ENCODE measurements at regions not wholly inside any gene's neighbourhood (a gene's known extent, or its start where the extent isn't known, plus 50 kb on each side); places are given as distances from the start of the nearest gene placed in this dataset.
A peak's percentile ranks its signal among the peaks of the same experiment; 100 is the strongest.

DNA sequence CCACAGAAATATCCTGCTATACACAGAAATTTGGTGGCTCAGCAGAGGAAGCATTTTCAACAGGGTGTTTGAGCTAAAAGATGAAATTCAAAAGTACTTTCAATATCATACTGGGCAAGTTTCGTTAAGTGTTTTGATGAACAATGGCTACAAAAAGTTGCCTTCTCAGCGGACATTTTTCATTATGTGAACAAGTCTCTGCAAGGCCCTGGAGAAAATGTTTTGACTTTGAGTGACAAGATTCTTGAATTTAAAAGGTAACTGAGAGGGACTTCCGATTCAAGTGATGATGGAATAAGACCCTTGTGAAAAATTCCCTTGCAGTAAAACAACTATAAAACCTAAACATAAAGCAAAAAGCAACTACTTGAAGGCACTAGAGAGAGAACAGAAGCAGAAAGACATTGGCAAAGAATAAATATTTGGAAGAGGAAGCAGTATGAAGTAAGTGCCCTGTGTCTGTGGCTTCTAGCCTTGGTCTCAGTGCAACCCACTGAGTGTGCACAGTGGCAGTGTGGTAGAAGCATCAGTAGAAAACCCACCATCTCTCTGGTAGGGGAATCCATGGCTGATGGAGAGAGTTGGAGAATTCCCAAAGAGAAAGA is 62.5 kb upstream of the NAMPT start:
- Histone ChIP-seq H3K27ac (no peak overlapping the region), H3K4me3 (no peak overlapping the region), H3K9me3 (peaks cover 0 to 16% (median 0%) of the 10 kb centered on the region in 3 donors), H3K36me3 (replicated peaks in 1 of 2; ENCODE audit: insufficient read depth in 1 of 2, low read depth in 2 of 2) (no peaks in the 10 kb centered on the region), H3K4me1 (no peaks in the 10 kb centered on the region), H3K27me3 (no peaks in the 10 kb centered on the region)
- WGBS, 2 donors: 77 to 81% methylated on average over 3 of the region's 3 CpGs
- peak in 1 of 4 donors; percentile 12 for DNase-seq
- intact Hi-C loops (cut with DNase I): no loop called here
- TF ChIP-seq, protein P1, sequence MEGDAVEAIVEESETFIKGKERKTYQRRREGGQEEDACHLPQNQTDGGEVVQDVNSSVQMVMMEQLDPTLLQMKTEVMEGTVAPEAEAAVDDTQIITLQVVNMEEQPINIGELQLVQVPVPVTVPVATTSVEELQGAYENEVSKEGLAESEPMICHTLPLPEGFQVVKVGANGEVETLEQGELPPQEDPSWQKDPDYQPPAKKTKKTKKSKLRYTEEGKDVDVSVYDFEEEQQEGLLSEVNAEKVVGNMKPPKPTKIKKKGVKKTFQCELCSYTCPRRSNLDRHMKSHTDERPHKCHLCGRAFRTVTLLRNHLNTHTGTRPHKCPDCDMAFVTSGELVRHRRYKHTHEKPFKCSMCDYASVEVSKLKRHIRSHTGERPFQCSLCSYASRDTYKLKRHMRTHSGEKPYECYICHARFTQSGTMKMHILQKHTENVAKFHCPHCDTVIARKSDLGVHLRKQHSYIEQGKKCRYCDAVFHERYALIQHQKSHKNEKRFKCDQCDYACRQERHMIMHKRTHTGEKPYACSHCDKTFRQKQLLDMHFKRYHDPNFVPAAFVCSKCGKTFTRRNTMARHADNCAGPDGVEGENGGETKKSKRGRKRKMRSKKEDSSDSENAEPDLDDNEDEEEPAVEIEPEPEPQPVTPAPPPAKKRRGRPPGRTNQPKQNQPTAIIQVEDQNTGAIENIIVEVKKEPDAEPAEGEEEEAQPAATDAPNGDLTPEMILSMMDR (IDR thresholded peaks at IDR 0.05): no peak
- TF ChIP-seq POLR2A (IDR thresholded peaks at IDR 0.05): no peak
- no peak for ATAC-seq

DNA sequence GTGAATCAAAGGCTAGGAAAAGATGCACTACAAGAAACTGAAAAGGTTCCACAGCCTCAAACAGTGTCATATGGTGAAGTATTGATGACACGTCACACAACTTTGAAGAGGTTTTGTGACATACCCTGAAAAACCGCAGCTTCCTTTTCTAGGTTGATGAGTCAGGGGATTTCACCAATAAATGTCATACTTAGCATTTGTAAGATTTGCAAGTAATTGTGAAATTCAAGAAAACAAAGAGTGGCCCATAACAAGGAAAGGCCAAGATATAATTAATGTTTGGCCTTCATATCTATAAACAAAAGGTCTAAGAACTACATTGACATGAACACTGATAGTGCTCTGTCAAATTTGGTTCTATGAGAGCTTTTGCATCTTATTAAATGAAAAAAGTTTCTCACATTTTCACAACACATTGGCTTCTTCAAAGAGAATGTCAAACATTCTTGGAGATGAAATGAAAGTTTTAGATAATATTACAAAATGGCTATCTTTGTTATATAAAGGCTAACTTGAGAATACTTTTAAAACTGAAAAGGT is 62.0 kb upstream of the NAMPT start:
- WGBS, 2 donors: 72 to 86% methylated on average over 2 of the region's 2 CpGs
- Histone ChIP-seq H3K4me3 (no peak overlapping the region), H3K9me3 (peaks cover 0 to 22% (median 0%) of the 10 kb centered on the region in 3 donors), H3K36me3 (replicated peaks in 1 of 2; ENCODE audit: insufficient read depth in 1 of 2, low read depth in 2 of 2) (no peaks in the 10 kb centered on the region), H3K4me1 (no peaks in the 10 kb centered on the region), H3K27ac (no peak overlapping the region), H3K27me3 (no peaks in the 10 kb centered on the region)
- TF ChIP-seq, protein P1 (IDR thresholded peaks at IDR 0.05): no peak
- TF ChIP-seq POLR2A (IDR thresholded peaks at IDR 0.05): no peak
- ATAC-seq (no peak), DNase-seq (peak in 1 of 4 donors; percentile 42)
- intact Hi-C loops (cut with DNase I): no loop called here

DNA sequence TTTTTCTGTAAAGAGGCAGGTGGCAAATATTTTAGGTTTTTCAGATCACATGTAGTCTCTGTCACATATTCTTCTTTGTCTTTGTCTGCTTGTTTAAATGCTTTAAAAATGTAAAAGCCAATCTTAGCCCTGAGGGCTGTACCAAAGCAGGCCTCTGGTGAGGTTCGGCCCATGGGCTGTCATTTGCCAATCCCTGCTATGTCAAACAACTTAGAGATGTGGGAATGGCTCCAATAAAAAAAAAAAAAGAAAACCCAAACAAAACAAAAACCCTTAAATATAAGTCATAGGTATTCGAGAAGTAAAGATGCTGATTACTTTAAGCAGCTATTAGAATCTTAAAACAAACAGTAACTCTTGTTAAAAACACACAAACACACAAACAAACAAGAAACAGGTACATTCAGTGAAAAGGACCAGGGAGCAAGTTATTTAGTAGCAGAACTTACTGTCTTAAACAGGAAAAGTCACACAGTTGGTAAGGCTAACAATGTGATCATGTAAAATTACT is 61.4 kb upstream of the NAMPT start:
- H3K4me1 ChIP-seq: no peaks in the 10 kb centered on the region
- ATAC-seq: no peak
- DNase-seq: no peak
- no peaks in the 10 kb centered on the region for H3K27me3 ChIP-seq
- no peak overlapping the region for H3K27ac ChIP-seq
- no peak for TF ChIP-seq POLR2A (IDR thresholded peaks at IDR 0.05)
- TF ChIP-seq, protein P1 (IDR thresholded peaks at IDR 0.05): no peak
- H3K4me3 ChIP-seq: no peak overlapping the region
- peaks cover 0 to 26% (median 0%) of the 10 kb centered on the region in 3 donors for H3K9me3 ChIP-seq
- WGBS, 2 donors: 64 to 68% methylated on average over 2 of the region's 2 CpGs
- intact Hi-C loops (cut with DNase I): no loop called here
- H3K36me3 ChIP-seq (replicated peaks in 1 of 2; ENCODE audit: insufficient read depth in 1 of 2, low read depth in 2 of 2): no peaks in the 10 kb centered on the region

DNA sequence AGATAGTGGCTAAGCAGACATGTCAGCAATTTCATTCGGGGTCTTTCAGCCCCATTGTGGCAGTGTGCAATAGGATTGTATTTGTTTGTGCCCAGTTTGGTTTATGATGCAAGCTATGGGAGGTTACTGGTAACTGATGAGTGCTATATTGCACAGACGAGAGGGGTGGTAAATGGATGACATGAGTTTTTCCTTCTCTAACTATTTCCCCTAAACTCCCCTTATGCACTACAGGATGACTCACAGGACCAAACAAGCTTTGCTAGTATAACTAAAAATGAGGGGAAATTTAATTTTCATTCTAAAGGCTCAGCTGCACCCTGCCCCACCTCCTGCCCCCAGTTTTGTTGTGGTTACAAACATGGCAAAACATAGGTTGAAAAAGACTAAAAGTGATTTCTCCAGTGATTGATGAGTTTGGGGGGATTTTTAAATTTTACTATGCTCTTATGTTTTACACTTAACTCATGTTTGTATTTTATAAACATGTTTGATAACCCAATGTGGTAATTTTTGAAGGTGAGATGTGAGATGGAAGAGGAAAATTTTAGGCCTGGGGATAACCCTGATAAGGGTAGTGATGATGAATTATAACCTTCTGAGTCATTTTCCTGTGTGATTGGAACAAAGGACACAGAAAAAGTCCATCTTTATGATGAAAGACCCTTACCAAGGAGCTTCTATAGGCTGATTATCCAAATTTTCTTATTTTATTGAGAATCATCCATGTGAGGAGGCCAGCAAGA is 60.8 kb upstream of the NAMPT start:
- no peaks in the 10 kb centered on the region for H3K27me3 ChIP-seq
- H3K4me1 ChIP-seq: no peaks in the 10 kb centered on the region
- H3K9me3 ChIP-seq: peaks cover 0 to 33% (median 0%) of the 10 kb centered on the region in 3 donors
- no peaks in the 10 kb centered on the region for H3K36me3 ChIP-seq (replicated peaks in 1 of 2; ENCODE audit: insufficient read depth in 1 of 2, low read depth in 2 of 2)
- DNase-seq (no peak), ATAC-seq (no peak)
- intact Hi-C loops (cut with DNase I): no loop called here
- 50 to 59% methylated on average over 2 of the region's 2 CpGs for WGBS, 2 donors
- H3K4me3 ChIP-seq: no peak overlapping the region
- peak overlapping the region in 1 of 4 donors; percentile 60 for H3K27ac ChIP-seq
- TF ChIP-seq, protein P1 (IDR thresholded peaks at IDR 0.05): no peak
- TF ChIP-seq POLR2A (IDR thresholded peaks at IDR 0.05): no peak

Measured in body of pancreas (tissue), 4 donors.